Neural cell (in vitro differentiated cells): ENCODE measurements at regions not wholly inside any gene's neighbourhood (a gene's known extent, or its start where the extent isn't known, plus 50 kb on each side); places are given as distances from the start of the nearest gene placed in this dataset.

Source experiments
- H2AFZ ChIP-seq: fragments of 200-600, 300-800 bp; sonication (generic), shearing (Covaris generic); 2 replicates; pipeline ENCODE4 v1.6.0; 2014; ENCODE audit warnings: low read depth, mild to moderate bottlenecking, antibody characterized with exemption, low read length, moderate library complexity
- H3F3A ChIP-seq: fragments of 200-600 bp; shearing (Covaris generic); 2 replicates; pipeline ENCODE4 v1.6.1; 2016; ENCODE audit warnings: mild to moderate bottlenecking, moderate library complexity, mixed read lengths, antibody characterized with exemption, low read length; ENCODE audit not compliant: insufficient read depth, poor library complexity, severe bottlenecking
- H3K27ac ChIP-seq: fragments of 200-600, 300-800 bp; sonication (generic), shearing (Covaris generic); 2 replicates; pipeline ENCODE4 v1.5.1; 2014; ENCODE audit warnings: mild to moderate bottlenecking, low read length, moderate library complexity
- H3K27me3 ChIP-seq: fragments of 300-800, 200-600 bp; sonication (generic), shearing (Covaris generic); 2 replicates; pipeline ENCODE4 v1.6.0; 2014; ENCODE audit warnings: mild to moderate bottlenecking, low read depth, low read length, moderate library complexity; ENCODE audit not compliant: insufficient read depth
- H3K36me3 ChIP-seq: fragments of 300-800, 200-600 bp; sonication (generic), shearing (Covaris generic); 2 replicates; pipeline ENCODE4 v1.5.1; 2014; ENCODE audit warnings: mild to moderate bottlenecking, antibody characterized with exemption, low read length, moderate library complexity; ENCODE audit not compliant: insufficient read depth
- H3K4me2 ChIP-seq: fragments of 300-800, 200-600 bp; sonication (generic), shearing (Covaris generic); 2 replicates; pipeline ENCODE4 v1.6.0; 2014; ENCODE audit warnings: mild to moderate bottlenecking, low read length
- H3K4me3 ChIP-seq: fragments of 300-800, 200-600 bp; sonication (generic), shearing (Covaris generic); 2 replicates; pipeline ENCODE4 v1.5.1; 2014; ENCODE audit warnings: mild to moderate bottlenecking, low read length, moderate library complexity
- H3K79me2 ChIP-seq: fragments of 200-600 bp; shearing (Covaris generic); replicated peaks from 2 replicates; pipeline ENCODE4 v1.6.0; 2014; ENCODE audit warnings: mild to moderate bottlenecking, low read length, moderate library complexity; ENCODE audit not compliant: insufficient read depth
- H3K9ac ChIP-seq: fragments of 300-800, 200-600 bp; sonication (generic), shearing (Covaris generic); 2 replicates; pipeline ENCODE4 v1.6.1; 2016; ENCODE audit warnings: mild to moderate bottlenecking, low read length, mixed read lengths
- H3K9me2 ChIP-seq: fragments of 200-600 bp; shearing (Covaris generic); 2 replicates; pipeline ENCODE4 v1.6.1; 2016; ENCODE audit warnings: mild to moderate bottlenecking, low read length, mixed read lengths; ENCODE audit not compliant: insufficient read depth
- H3K9me3 ChIP-seq: fragments of 200-600, 300-800 bp; sonication (generic), shearing (Covaris generic); 2 replicates; pipeline ENCODE4 v1.6.1; 2016; ENCODE audit warnings: mild to moderate bottlenecking, mixed run types, low read length, moderate library complexity, mixed read lengths
- H4K20me1 ChIP-seq: fragments of 200-600 bp; shearing (Covaris generic); 2 replicates; pipeline ENCODE4 v1.6.1; 2016; ENCODE audit warnings: mild to moderate bottlenecking, mixed run types; ENCODE audit not compliant: insufficient read depth
- EP300 ChIP-seq: fragments of 450-650 bp; conservative IDR thresholded peaks from 2 replicates; pipeline ENCODE4 v1.6.1; 2014; ENCODE audit warnings: antibody characterized with exemption, mild to moderate bottlenecking, moderate library complexity; ENCODE audit not compliant: poor library complexity, severe bottlenecking
- EZH2 ChIP-seq: fragments of 200-600, 300-800 bp; shearing (Covaris generic), sonication (generic); IDR thresholded peaks from 2 replicates; pipeline ENCODE4 v1.6.1; 2014; ENCODE audit warnings: antibody characterized with exemption, low read length, borderline replicate concordance, mild to moderate bottlenecking; ENCODE audit not compliant: insufficient read depth, poor library complexity, severe bottlenecking
- MXI1 ChIP-seq: fragments of 450-650 bp; conservative IDR thresholded peaks from 2 replicates; pipeline ENCODE4 v1.6.1; 2014; ENCODE audit warnings: antibody characterized with exemption, mild to moderate bottlenecking; ENCODE audit not compliant: poor library complexity, severe bottlenecking
- POLR2AphosphoS5 ChIP-seq: IDR thresholded peaks from 2 replicates; pipeline ENCODE4 v1.6.1; 2012
- RAD21 ChIP-seq: fragments of 450-650 bp; conservative IDR thresholded peaks from 2 replicates; pipeline ENCODE4 v1.6.1; 2014; ENCODE audit warnings: antibody characterized with exemption, mild to moderate bottlenecking, moderate library complexity
- SMC3 ChIP-seq: fragments of 450-650 bp; conservative IDR thresholded peaks from 2 replicates; pipeline ENCODE4 v1.6.1; 2014; ENCODE audit warnings: antibody characterized with exemption, mild to moderate bottlenecking, moderate library complexity; ENCODE audit not compliant: poor library complexity
- TAF1 ChIP-seq: IDR thresholded peaks from 2 replicates; pipeline ENCODE4 v1.6.1; 2012; ENCODE audit warnings: low read depth
- TF ChIP-seq, protein P1 (sequence below): fragments of 450-650 bp; IDR thresholded peaks from 2 replicates; pipeline ENCODE4 v1.5.1; 2014; ENCODE audit warnings: antibody characterized with exemption, mild to moderate bottlenecking, moderate library complexity; ENCODE audit not compliant: poor library complexity, severe bottlenecking
- TF ChIP-seq, protein P2 (sequence below): IDR thresholded peaks from 2 replicates; pipeline ENCODE4 v1.6.1; 2012; ENCODE audit warnings: borderline replicate concordance

DNA sequence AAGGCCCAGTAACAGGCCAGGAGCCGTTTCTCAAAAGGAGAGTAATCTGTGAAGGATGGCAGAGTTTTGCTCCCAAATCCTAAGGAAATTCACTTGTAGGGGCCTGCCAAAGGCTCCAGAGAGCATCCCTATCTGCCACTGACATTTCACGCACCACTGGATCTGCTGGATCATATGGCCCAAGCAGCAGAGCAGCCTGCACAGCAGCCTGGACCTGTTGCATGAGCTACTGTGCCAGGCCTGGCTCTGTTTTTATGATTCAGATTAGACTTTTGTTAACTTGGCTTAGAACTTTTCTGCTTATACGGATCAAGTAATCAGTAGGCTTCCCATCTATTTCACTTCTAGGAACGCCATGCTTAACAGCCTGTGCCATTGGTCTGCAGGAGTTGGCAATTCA is 70.7 kb downstream of the CHRD start:
- H3K36me3 ChIP-seq = no peaks in the 10 kb centered on the region
- H4K20me1 ChIP-seq = no peaks in the 10 kb centered on the region
- no peak overlapping the region for H3K9ac ChIP-seq
- H3K9me3 ChIP-seq = no peaks in the 10 kb centered on the region
- H3K27ac ChIP-seq = no peak overlapping the region
- TF ChIP-seq TAF1 (no peak), EZH2 (no peak), SMC3 (no peak), POLR2AphosphoS5 (no peak), RAD21 (no peak), EP300 (no peak), MXI1 (no peak)
- TF ChIP-seq, protein P1, sequence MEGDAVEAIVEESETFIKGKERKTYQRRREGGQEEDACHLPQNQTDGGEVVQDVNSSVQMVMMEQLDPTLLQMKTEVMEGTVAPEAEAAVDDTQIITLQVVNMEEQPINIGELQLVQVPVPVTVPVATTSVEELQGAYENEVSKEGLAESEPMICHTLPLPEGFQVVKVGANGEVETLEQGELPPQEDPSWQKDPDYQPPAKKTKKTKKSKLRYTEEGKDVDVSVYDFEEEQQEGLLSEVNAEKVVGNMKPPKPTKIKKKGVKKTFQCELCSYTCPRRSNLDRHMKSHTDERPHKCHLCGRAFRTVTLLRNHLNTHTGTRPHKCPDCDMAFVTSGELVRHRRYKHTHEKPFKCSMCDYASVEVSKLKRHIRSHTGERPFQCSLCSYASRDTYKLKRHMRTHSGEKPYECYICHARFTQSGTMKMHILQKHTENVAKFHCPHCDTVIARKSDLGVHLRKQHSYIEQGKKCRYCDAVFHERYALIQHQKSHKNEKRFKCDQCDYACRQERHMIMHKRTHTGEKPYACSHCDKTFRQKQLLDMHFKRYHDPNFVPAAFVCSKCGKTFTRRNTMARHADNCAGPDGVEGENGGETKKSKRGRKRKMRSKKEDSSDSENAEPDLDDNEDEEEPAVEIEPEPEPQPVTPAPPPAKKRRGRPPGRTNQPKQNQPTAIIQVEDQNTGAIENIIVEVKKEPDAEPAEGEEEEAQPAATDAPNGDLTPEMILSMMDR = no peak
- TF ChIP-seq, protein P2, sequence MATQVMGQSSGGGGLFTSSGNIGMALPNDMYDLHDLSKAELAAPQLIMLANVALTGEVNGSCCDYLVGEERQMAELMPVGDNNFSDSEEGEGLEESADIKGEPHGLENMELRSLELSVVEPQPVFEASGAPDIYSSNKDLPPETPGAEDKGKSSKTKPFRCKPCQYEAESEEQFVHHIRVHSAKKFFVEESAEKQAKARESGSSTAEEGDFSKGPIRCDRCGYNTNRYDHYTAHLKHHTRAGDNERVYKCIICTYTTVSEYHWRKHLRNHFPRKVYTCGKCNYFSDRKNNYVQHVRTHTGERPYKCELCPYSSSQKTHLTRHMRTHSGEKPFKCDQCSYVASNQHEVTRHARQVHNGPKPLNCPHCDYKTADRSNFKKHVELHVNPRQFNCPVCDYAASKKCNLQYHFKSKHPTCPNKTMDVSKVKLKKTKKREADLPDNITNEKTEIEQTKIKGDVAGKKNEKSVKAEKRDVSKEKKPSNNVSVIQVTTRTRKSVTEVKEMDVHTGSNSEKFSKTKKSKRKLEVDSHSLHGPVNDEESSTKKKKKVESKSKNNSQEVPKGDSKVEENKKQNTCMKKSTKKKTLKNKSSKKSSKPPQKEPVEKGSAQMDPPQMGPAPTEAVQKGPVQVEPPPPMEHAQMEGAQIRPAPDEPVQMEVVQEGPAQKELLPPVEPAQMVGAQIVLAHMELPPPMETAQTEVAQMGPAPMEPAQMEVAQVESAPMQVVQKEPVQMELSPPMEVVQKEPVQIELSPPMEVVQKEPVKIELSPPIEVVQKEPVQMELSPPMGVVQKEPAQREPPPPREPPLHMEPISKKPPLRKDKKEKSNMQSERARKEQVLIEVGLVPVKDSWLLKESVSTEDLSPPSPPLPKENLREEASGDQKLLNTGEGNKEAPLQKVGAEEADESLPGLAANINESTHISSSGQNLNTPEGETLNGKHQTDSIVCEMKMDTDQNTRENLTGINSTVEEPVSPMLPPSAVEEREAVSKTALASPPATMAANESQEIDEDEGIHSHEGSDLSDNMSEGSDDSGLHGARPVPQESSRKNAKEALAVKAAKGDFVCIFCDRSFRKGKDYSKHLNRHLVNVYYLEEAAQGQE = no peak
- H3K4me2 ChIP-seq = no peak overlapping the region
- H3K27me3 ChIP-seq = no peaks in the 10 kb centered on the region
- H3F3A ChIP-seq = no peaks in the 10 kb centered on the region
- no peak overlapping the region for H3K4me3 ChIP-seq
- no peaks in the 10 kb centered on the region for H3K9me2 ChIP-seq
- H2AFZ ChIP-seq = no peak overlapping the region
- no peaks in the 10 kb centered on the region for H3K79me2 ChIP-seq

DNA sequence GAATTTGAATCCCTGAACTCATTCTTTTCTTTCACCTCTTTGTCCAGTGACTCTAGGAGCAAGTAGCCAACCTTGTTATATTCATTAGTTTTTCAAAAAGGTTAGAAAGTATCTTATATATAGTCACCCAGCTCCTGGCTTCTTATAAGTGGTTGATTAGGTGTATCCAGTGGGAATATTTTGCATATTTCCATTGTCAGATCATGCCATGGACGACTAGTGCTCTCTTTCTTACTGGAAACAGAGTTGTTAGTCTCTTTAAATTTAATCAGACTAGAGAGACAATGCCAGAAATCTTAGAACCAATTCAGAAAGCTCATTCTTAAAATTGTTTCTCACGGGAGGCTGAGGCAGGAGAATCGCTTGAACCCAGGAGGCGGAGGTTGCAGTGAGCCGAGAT is 73.4 kb downstream of the CHRD start:
- Histone ChIP-seq H3K27ac (no peak overlapping the region), H3K27me3 (no peaks in the 10 kb centered on the region), H3K9me2 (no peaks in the 10 kb centered on the region), H3F3A (no peaks in the 10 kb centered on the region), H4K20me1 (no peaks in the 10 kb centered on the region), H3K9ac (no peak overlapping the region), H3K9me3 (no peaks in the 10 kb centered on the region), H3K79me2 (no peaks in the 10 kb centered on the region), H3K4me3 (no peak overlapping the region), H3K36me3 (no peaks in the 10 kb centered on the region), H2AFZ (no peak overlapping the region), H3K4me2 (no peak overlapping the region)
- TF ChIP-seq EP300 (no peak), POLR2AphosphoS5 (no peak), SMC3 (no peak), TAF1 (no peak), MXI1 (no peak), RAD21 (no peak), EZH2 (no peak)
- TF ChIP-seq, protein P1 = no peak
- TF ChIP-seq, protein P2 = no peak
